Ascending aorta (tissue), 2 donors: ENCODE measurements at regions not wholly inside any gene's neighbourhood (a gene's known extent, or its start where the extent isn't known, plus 50 kb on each side); places are given as distances from the start of the nearest gene placed in this dataset.

Source experiments
- DNase-seq, 2 donors: peaks; one replicate each; pipeline ENCODE4 v3.0.0-alpha.2; 2019; ENCODE audit warnings: low spot score in 2 of 2
- H3K27ac ChIP-seq, 2 donors: fragments of 200-600 bp; sonication (generic); one replicate each; pipeline ENCODE4 v1.5.1; 2016 to 2017; ENCODE audit warnings: mild to moderate bottlenecking in 1 of 2
- H3K27me3 ChIP-seq: fragments of 200-600 bp; sonication (generic); one replicate; pipeline ENCODE4 v1.5.1; 2017
- H3K36me3 ChIP-seq, 2 donors: fragments of 200-600 bp; sonication (generic); one replicate each; pipeline ENCODE4 v1.5.1; 2016
- H3K4me1 ChIP-seq, 2 donors: fragments of 200-600 bp; sonication (generic); one replicate each; pipeline ENCODE4 v1.5.1; 2016 to 2017; ENCODE audit warnings: mild to moderate bottlenecking in 1 of 2
- H3K4me3 ChIP-seq, 2 donors: fragments of 200-600 bp; sonication (generic); one replicate each; pipeline ENCODE4 v1.5.1; 2016 to 2017; ENCODE audit warnings: mild to moderate bottlenecking in 1 of 2
- H3K9me3 ChIP-seq, 2 donors: fragments of 200-600 bp; sonication (generic); one replicate each; pipeline ENCODE4 v1.5.1; 2016
- CTCF ChIP-seq, 3 experiments: fragments of 200-600 bp in 2 of 3; fragments of 450-650 bp in 1 of 3; sonication (generic) in 2 of 3; IDR thresholded peaks; one replicate each; pipeline ENCODE4 v1.5.1; 2016 to 2019; ENCODE audit warnings: antibody characterized with exemption in 3 of 3, mild to moderate bottlenecking in 1 of 3, moderate library complexity in 1 of 3
- intact Hi-C: fragments of 100-400 bp; cut with DNase I; formaldehyde crosslinking; loops from one replicate; pipeline ENCODE4 v1.15.1; 2023

GRCh38 chr11:32273931-32274330 is 161.4 kb downstream of the WT1 start:
- Histone ChIP-seq H3K4me1 (no peaks in the 10 kb centered on the region), H3K4me3 (no peak overlapping the region)
- no peak for TF ChIP-seq CTCF (IDR thresholded peaks at IDR 0.05)

GRCh38 chr11:32279672-32280071 is 155.7 kb downstream of the WT1 start:
- Histone ChIP-seq H3K4me1 (no peaks in the 10 kb centered on the region), H3K27me3 (no peaks in the 10 kb centered on the region), H3K9me3 (no peaks in the 10 kb centered on the region), H3K27ac (no peak overlapping the region), H3K4me3 (no peak overlapping the region), H3K36me3 (no peaks in the 10 kb centered on the region)
- DNase-seq = no peak
- intact Hi-C loops = no loop called here
- TF ChIP-seq CTCF (IDR thresholded peaks at IDR 0.05) = no peak

More at GRCh38 chr11:32273931-32274330, 161.4 kb downstream of the WT1 start:
- no peak for DNase-seq
- Histone ChIP-seq H3K27me3 (no peaks in the 10 kb centered on the region), H3K27ac (no peak overlapping the region), H3K36me3 (no peaks in the 10 kb centered on the region), H3K9me3 (no peaks in the 10 kb centered on the region)
- intact Hi-C loops = no loop called here

- intact Hi-C loops = no loop called here
- TF ChIP-seq CTCF (IDR thresholded peaks at IDR 0.05) = no peak
- Histone ChIP-seq H3K27ac (no peak overlapping the region), H3K4me3 (no peak overlapping the region), H3K27me3 (no peaks in the 10 kb centered on the region), H3K4me1 (no peaks in the 10 kb centered on the region), H3K36me3 (no peaks in the 10 kb centered on the region), H3K9me3 (no peaks in the 10 kb centered on the region)
- no peak for DNase-seq
Measured at GRCh38 chr11:32280339-32280738, 155.0 kb downstream of the WT1 start.

- intact Hi-C loops = no loop called here
- Histone ChIP-seq H3K4me1 (no peaks in the 10 kb centered on the region), H3K36me3 (no peaks in the 10 kb centered on the region), H3K4me3 (no peak overlapping the region), H3K27me3 (no peaks in the 10 kb centered on the region), H3K9me3 (no peaks in the 10 kb centered on the region), H3K27ac (no peak overlapping the region)
- DNase-seq = no peak
- TF ChIP-seq CTCF (IDR thresholded peaks at IDR 0.05) = no peak
Measured at GRCh38 chr11:32288276-32288675, 147.1 kb downstream of the WT1 start.

- Histone ChIP-seq H3K36me3 (no peaks in the 10 kb centered on the region), H3K4me1 (no peaks in the 10 kb centered on the region), H3K27me3 (no peaks in the 10 kb centered on the region), H3K9me3 (no peaks in the 10 kb centered on the region), H3K4me3 (no peak overlapping the region), H3K27ac (no peak overlapping the region)
- intact Hi-C loops = no loop called here
- DNase-seq = no peak
- no peak for TF ChIP-seq CTCF (IDR thresholded peaks at IDR 0.05)
Measured at GRCh38 chr11:32289701-32290100, 145.6 kb downstream of the WT1 start.

- Histone ChIP-seq H3K9me3 (no peaks in the 10 kb centered on the region), H3K4me3 (no peak overlapping the region), H3K36me3 (no peaks in the 10 kb centered on the region), H3K27me3 (no peaks in the 10 kb centered on the region), H3K27ac (no peak overlapping the region), H3K4me1 (no peaks in the 10 kb centered on the region)
- intact Hi-C loops = no loop called here
- TF ChIP-seq CTCF (IDR thresholded peaks at IDR 0.05) = no peak
- DNase-seq = no peak
Measured at GRCh38 chr11:32290783-32291182, 144.6 kb downstream of the WT1 start.
